ENCODE measurements at regions not wholly inside any gene's neighbourhood (a gene's known extent, or its start where the extent isn't known, plus 50 kb on each side); places are given as distances from the start of the nearest gene placed in this dataset.
"Not testable (repeated sequence)": the region's sequence is repeated elsewhere in the genome, so short reads cannot be mapped to it uniquely, and the experiment has no call there.

GRCh38 chr22:45090497-45090910 lies 73.2 kb upstream of the NUP50 start:
- 8% methylated on average over 10 of the region's 10 CpGs for WGBS
- Histone ChIP-seq H3K27ac (no peak overlapping the region), H3K36me3 (no peaks in the 10 kb centered on the region), H3K27me3 (replicated peaks; ENCODE audit: insufficient read depth) (no peaks in the 10 kb centered on the region), H3K4me1 (replicated peaks) (no peaks in the 10 kb centered on the region), H3K4me3 (no peak overlapping the region), H3K9me3 (no peaks in the 10 kb centered on the region)
- intact Hi-C loops (cut with DNase I) = no loop called here
- no peak for TF ChIP-seq POLR2A (IDR thresholded peaks at IDR 0.05)
- no peak for TF ChIP-seq CTCF (IDR thresholded peaks at IDR 0.05)
- no peak for TF ChIP-seq POLR2AphosphoS5 (IDR thresholded peaks at IDR 0.05)
- no peak for DNase-seq (ENCODE audit: low spot score)

GRCh38 chr22:45091254-45091854 lies 72.4 kb upstream of the NUP50 start:
- 75% methylated on average over 33 of the region's 33 CpGs for WGBS
- H3K36me3 ChIP-seq = no peaks in the 10 kb centered on the region
- intact Hi-C loops (cut with DNase I) = no loop called here
- H3K4me1 ChIP-seq (replicated peaks) = no peaks in the 10 kb centered on the region
- no peaks in the 10 kb centered on the region for H3K27me3 ChIP-seq (replicated peaks; ENCODE audit: insufficient read depth)
- H3K27ac ChIP-seq = no peak overlapping the region
- TF ChIP-seq POLR2A (IDR thresholded peaks at IDR 0.05) (no peak), CTCF (IDR thresholded peaks at IDR 0.05) (no peak), POLR2AphosphoS5 (IDR thresholded peaks at IDR 0.05) (no peak)
- DNase-seq (ENCODE audit: low spot score) = no peak
- H3K4me3 ChIP-seq = no peak overlapping the region
- H3K9me3 ChIP-seq = no peaks in the 10 kb centered on the region

GRCh38 chr22:45091875-45092274 lies 71.8 kb upstream of the NUP50 start:
- intact Hi-C loops (cut with DNase I); H3K9me3 ChIP-seq; H3K27ac ChIP-seq; H3K36me3 ChIP-seq; DNase-seq (ENCODE audit: low spot score); H3K27me3 ChIP-seq (replicated peaks; ENCODE audit: insufficient read depth); H3K4me1 ChIP-seq (replicated peaks); H3K4me3 ChIP-seq: not testable (repeated sequence)
- WGBS = 95% methylated on average over 20 of the region's 20 CpGs

GRCh38 chr22:45092644-45093043 lies 71.1 kb upstream of the NUP50 start:
- no peak for TF ChIP-seq POLR2A (IDR thresholded peaks at IDR 0.05)
- TF ChIP-seq CTCF (IDR thresholded peaks at IDR 0.05) = no peak
- TF ChIP-seq POLR2AphosphoS5 (IDR thresholded peaks at IDR 0.05) = no peak
- intact Hi-C loops (cut with DNase I) = no loop called here
- DNase-seq (ENCODE audit: low spot score) = no peak
- H3K36me3 ChIP-seq = no peaks in the 10 kb centered on the region
- H3K27ac ChIP-seq = no peak overlapping the region
- WGBS = 93% methylated on average over 4 of the region's 4 CpGs
- no peaks in the 10 kb centered on the region for H3K9me3 ChIP-seq
- H3K4me3 ChIP-seq = no peak overlapping the region
- no peaks in the 10 kb centered on the region for H3K27me3 ChIP-seq (replicated peaks; ENCODE audit: insufficient read depth)
- H3K4me1 ChIP-seq (replicated peaks) = no peaks in the 10 kb centered on the region

GRCh38 chr22:45093609-45094008 lies 70.1 kb upstream of the NUP50 start:
- Histone ChIP-seq H3K27me3 (replicated peaks; ENCODE audit: insufficient read depth) (no peaks in the 10 kb centered on the region), H3K27ac (no peak overlapping the region), H3K36me3 (no peaks in the 10 kb centered on the region), H3K4me1 (replicated peaks) (no peaks in the 10 kb centered on the region), H3K4me3 (no peak overlapping the region), H3K9me3 (no peaks in the 10 kb centered on the region)
- WGBS = 65% methylated on average over 9 of the region's 9 CpGs
- DNase-seq (ENCODE audit: low spot score) = no peak
- no peak for TF ChIP-seq POLR2A (IDR thresholded peaks at IDR 0.05)
- no peak for TF ChIP-seq POLR2AphosphoS5 (IDR thresholded peaks at IDR 0.05)
- TF ChIP-seq CTCF (IDR thresholded peaks at IDR 0.05) = no peak
- intact Hi-C loops (cut with DNase I) = no loop called here
